SK-N-MC (cell line): ENCODE measurements at regions not wholly inside any gene's neighbourhood (a gene's known extent, or its start where the extent isn't known, plus 50 kb on each side); places are given as distances from the start of the nearest gene placed in this dataset.

Experiments used
- EZH2 ChIP-seq: fragments of 200-600 bp; sonication (generic); IDR thresholded peaks from one replicate; pipeline ENCODE4 v1.6.1; 2017; ENCODE audit warnings: antibody characterized with exemption
- POLR2AphosphoS5 ChIP-seq: IDR thresholded peaks from 2 replicates; pipeline ENCODE4 v1.6.1; 2012; ENCODE audit warnings: mild to moderate bottlenecking, low read depth, low read length, borderline replicate concordance

DNA sequence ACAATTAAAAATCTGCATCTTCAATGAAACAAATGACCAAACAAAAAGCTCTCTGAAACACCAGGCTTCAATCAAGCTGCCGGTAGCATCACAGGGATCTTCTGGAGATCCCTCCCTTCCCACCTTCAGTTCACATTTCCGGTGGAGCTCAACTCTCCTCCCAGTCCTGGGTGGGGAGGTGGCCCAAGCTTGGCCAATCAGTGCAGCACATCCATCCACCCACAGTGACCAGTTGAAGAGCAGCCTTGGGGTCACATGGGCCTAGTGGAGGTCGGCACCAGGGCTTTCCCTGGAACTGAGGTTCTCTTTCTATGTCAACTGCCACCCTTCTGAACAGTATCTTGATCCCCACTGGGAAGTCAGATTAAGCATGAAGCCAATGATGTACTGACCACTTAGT, 620.1 kb upstream of the MGMT start:
- TF ChIP-seq EZH2 (no peak), POLR2AphosphoS5 (no peak)
